ENCODE measurements at regions not wholly inside any gene's neighbourhood (a gene's known extent, or its start where the extent isn't known, plus 50 kb on each side); places are given as distances from the start of the nearest gene placed in this dataset.
A peak's percentile ranks its signal among the peaks of the same experiment; 100 is the strongest.

DNA sequence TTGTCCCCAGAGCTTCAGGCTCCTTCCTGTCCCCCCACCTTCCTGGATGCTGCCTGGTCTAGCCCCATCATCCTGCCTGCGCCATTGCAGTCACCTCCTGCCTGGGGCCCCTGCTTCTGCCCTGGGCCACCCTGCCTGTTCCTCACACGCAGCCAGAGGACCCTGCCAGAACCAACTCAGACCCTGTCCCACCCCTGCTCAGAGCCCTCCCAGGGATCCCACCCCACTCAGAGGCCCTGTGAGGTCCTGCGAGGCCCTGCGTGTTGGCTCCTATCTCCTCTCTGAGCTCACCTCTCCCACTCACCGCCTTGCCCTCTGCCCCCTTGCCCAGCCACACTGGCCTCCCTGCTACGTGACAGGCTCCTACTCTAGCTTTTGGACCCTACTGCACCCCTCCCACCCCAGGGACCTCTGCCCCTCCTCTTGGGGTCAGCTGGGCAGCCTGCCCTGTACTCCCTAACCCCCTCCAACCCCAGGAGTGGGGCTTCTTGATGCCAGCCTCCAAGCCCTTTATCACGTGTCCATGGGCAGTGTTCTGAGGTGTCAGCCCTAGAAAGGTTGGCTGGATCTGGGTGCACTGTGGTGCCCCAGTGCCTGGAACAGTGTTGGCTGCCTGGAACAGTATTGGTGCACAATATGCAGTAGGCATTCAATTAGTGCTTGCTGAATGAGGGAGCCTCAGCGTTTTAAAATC lies 68.3 kb downstream of the CEBPB start:
- no peak for DNase-seq (ENCODE audit: low read depth)

DNA sequence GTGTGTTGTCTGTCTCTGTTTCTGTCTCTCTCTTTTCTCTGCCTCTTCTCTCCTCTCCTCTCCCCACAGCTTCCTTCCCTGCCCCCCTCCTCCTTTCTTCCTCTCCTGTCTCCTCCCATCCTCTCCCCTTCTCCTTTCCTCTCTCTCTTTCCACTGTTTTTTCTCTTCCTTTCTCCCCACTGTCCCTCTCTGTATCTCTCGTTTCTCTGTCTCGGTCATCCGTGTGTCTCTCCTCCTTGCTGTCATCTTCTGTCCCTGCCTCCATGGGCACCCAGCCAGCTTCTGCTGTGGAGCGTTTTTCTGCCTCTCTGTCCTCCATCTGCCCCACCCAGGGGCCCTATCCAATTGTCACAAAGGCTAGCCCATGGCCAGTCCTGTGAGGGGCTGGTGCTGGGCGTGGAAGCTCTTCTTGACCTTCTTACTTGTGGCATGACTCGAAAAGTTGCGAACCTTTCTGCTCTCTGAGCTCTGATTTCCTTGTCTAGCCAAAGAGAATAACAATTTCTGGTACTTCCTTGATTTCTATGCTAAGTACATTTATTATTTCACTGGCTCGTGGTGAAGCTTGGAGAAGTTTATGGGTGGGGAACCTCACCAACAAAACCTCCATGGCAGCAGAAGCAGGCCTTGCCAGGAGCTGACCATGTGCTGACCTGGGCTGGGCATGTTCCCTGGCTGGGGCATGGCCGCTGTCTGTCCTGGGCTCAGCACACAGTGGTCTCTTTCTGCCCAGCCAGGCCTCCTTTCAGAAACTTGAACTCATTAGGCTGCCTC lies 69.3 kb downstream of the CEBPB start:
- DNase-seq (ENCODE audit: low read depth), result no peak

GRCh38 chr20:50260479-50261221 lies 70.0 kb downstream of the CEBPB start:
- DNase-seq (ENCODE audit: low read depth), result no peak

- DNase-seq (ENCODE audit: low read depth), result no peak
Measured at GRCh38 chr20:50261471-50262212, 71.0 kb downstream of the CEBPB start.

DNA sequence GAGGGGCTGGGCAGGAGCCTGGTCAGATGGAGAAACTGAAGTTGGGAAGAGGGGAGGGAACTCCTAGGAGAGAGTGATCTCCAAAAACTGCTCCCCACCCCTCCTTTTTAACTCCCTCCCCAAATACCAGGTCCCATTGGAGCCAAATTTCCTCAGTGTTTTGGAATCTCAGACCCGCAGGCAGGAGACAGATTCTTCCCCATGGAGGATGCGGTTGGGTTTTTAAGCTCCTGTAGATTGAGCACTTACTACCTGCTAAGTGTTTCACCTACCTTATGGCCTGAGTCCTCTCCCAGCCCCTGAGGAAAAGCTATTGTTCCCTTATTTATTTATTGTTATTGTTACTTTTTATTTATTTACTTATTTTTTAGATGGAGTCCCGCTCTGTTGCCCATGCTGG lies 73.2 kb downstream of the CEBPB start:
- DNase-seq (ENCODE audit: low read depth), result no peak

DNA sequence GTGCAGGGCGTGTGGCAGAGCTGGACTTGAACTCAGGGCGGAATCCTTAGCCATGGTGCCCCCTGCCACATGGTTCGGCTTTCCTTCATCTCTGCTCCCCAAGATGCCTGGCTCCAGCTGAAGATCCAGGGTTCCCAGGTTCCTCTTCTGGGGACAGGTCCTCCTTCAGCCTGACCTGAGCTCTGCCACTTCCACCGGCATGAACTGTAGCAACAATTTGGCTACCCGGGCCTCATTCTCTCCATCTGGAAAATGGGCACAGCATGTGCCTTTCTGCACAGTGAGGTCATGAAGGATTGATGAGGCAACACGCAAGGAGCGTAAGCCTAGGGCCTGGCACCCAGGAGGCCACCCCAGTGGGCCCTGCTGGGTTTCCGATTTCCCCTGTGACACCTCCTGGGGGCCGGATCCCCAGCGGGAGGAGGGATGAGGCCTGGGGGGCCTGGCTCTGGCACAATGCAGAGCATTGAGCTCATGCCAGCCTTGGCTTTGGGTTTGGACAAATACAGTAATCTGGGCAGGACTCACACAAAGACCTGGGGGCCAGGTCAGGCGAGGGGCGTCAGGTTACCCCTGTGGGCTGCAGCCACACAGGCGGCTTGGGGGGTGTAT lies 74.0 kb downstream of the CEBPB start:
- DNase-seq (ENCODE audit: low read depth), result no peak

DNA sequence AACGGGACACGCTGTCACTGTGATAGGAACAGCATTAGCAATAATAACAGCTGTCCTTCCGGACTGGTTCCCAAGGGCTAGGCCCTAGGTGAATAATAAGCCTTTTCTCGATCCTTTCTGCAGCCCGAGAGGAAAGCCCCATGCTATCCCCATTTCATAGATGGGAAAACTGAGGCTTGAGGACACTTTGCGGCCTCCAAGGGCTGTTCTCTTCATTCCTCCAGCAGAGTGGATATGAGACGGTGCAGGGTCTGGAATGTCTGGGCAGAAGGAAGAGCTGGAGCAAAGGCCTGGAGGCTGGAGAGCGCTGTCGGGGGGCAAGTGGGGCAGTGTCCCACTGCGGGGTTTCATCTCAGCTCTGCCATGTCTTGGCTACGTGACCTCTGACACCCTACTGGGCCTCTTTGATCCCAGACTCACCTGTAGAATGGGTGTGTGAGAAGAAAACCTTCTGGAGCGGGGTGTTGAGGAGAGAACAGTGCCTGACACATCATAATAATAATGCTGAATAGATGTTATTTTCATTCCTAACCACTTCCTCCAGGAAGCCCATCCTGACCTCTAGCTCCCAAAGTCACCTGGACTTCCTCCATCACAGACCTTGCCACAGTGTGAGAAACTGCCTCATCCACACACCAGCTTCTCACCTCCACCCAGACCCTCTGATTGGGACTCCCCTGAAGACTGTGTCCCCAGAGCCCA lies 74.8 kb downstream of the CEBPB start:
- no peak for DNase-seq (ENCODE audit: low read depth)

- DNase-seq (ENCODE audit: low read depth), result no peak
Measured at GRCh38 chr20:50266293-50267040, 75.8 kb downstream of the CEBPB start.

DNA sequence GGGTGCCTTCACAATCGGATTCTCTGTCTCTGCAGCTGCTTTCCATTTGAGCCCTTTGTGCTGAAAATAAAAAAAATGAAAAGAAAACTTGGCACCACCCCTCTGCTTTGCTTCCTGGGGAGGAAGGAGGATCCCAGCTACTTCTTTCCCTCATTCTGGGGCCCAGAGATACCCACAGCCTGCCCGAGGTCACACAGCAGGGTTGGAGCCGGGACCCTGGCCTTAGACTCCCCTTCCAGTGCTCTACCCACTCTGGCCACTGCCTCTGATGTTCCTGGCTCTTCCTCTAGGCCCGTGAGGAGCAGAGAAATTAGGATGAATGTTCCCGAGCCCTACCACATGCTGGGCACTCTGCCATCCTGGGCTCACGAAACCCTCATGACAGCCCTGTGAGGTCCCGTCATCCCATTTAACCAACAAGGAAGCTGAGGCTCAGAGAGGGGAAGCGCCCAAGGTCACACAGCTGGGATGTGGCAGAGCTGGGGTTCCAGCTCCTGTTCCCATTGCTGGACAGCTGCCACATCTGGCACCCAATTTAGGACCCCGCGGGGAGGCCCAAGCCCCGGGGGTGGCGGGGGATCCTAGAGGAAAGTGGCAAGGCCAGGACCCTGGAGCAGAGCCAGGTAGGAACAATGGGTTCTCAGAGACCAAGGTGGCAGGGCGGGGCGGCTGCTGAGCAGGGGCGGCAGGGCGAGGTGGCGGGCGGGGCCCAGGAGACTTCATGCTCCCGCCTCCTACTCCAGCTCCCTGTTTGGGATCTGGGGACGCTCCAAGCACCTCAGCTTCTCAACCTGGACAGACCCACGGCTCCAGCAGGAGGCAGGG lies 76.6 kb downstream of the CEBPB start:
- DNase-seq (ENCODE audit: low read depth), result peak; percentile 83

DNA sequence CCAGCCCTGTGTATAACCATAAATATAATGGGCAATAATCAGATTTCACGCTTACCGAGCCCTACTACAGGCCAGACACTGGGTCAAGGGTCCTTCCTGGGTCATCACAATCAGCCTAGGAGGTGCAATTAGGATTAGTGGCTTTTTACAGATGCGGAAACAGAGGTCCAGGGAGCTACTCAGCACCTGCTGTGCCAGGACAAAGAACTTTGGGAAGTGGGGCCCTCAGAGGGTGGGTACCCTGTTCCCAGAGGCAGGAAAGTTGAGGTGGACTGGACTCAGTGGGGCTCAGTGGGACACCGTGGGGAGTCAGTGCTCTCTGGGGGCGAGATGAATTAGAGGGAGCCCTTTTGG lies 77.2 kb downstream of the CEBPB start:
- DNase-seq (ENCODE audit: low read depth), result no peak

DNA sequence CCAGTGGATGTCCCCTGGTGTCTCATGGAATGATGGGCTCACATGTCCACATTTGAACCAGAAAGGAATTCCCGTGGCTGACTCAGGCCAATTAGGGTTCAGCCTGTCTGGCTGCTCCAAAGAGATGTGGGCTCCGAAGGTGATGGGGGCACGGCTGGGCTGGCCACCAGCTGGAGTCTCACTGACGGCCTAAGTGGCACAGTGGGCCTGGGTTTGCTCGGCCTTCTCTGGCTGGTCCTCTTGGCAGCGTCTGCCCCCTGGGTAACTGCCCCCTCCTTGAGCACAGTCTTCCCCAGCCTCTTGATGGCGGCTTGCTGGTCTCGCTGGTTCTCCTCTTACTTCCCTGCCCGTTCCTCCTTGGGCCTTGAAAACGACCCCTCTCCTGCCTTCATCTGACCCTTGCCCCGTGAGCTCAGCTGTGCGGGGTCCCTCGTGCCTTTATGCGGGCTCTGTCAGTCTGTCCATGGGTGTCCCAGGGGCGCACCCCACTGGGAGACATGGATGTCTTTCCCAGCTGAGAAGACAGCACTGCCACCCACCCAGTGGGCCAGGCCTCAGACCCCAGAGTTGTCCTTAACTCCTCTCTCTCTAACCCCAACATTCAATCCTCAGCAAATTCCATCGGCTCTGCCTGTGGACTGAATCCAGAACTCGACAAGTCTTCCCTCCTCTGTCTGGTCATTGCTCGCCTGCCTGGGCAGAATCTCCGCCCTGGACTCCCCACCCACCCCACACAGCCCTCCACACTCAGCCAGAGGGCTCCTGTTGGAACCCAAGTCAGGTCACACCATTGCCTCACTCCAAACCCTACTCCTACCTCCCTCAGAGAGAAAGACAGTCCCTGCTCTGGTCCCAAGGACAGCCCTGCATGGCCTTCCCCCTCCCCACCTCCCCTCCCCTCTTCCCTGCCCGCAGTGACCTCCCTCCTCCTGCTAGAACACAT lies 78.7 kb downstream of the CEBPB start:
- no peak for DNase-seq (ENCODE audit: low read depth)

DNA sequence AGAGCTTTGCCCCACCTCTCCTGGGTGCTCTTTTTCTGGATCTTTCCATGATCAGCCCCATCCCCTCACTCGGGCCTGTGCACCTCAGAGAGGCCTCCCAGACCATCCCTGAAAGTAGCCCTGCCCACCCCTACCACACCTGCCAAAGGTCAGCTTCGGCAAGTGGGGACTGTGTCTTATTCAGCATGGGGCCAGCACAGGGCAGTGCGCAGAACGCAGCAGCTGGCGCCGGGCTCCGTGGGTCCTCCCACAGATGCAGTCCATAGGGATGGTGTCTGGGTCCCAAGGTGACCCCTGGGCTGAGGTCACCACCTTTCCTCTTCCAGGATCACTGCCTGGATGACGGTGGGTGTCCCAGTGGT lies 79.4 kb downstream of the CEBPB start:
- DNase-seq (ENCODE audit: low read depth), result no peak

DNA sequence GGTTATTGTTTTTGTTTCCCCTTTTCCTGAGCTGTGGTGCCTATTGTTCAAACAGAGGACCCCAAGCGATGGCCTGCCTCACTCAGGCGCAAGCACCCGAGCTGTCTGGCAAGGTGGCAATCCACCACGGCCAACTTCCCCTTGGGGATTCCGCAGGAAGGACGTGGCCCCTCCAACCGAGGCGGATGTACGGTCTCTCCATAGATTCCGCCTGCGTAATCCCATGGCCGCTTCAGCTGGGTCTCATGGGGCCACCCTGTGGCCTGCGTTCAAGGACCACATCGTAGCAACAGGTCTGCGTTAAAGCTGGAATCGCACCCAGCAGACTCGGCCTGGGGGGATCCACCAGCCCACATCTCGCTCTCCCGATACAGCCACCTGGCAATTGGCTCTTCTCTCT lies 79.9 kb downstream of the CEBPB start:
- DNase-seq (ENCODE audit: low read depth), result no peak

- no peak for DNase-seq (ENCODE audit: low read depth)
Measured at GRCh38 chr20:50271176-50271575, 80.5 kb downstream of the CEBPB start.

GRCh38 chr20:50271612-50272011 lies 81.0 kb downstream of the CEBPB start:
- DNase-seq (ENCODE audit: low read depth), result no peak

GRCh38 chr20:50272030-50272723 lies 81.5 kb downstream of the CEBPB start:
- no peak for DNase-seq (ENCODE audit: low read depth)

DNA sequence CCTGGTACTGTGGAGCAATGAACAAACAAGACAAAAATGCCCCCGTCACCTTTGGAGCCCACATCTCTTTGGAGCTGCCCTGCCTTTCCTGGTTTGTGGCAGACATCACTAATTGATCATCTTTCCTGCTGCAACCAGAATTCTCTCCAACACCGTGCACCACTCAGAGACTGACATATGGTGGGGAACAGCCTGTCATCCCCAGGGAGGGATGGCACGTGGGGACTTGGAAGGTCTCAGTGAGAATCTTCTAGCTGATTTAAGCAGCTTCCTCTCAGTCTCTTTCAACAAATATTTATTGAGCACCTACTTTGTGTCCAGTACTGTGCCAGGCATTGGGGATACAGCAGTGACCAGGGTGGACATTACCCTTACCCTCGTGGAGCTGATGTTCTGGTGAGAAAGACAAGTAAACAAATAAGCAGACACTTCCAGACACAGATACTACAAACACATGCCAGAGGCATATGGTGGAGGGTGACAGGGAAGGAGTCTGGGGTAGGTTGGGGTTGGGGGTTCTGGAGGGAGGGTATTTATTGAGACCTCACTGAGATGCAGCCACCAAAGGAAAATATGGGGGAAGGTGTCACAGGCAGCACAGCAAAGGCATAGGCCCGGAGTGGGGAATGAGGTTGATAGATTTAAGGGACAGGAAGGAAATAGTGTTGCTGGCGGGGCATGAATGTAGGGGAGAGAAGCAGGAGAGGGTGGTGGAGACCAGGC lies 82.3 kb downstream of the CEBPB start:
- no peak for DNase-seq (ENCODE audit: low read depth)
